ENCODE measurements at regions not wholly inside any gene's neighbourhood (a gene's known extent, or its start where the extent isn't known, plus 50 kb on each side); places are given as distances from the start of the nearest gene placed in this dataset.

GRCh38 chr17:64787255-64787920 is 125.3 kb upstream of the SMURF2 start:
- H3K4me3 ChIP-seq = no peak overlapping the region
- 86 to 90% methylated on average over 11 of the region's 11 CpGs for WGBS, 2 donors
- ATAC-seq (no peak), DNase-seq (no peak)
- no peak overlapping the region for H3K27ac ChIP-seq
- TF ChIP-seq POLR2A (IDR thresholded peaks at IDR 0.05) = no peak
- no peaks in the 10 kb centered on the region for H3K9me3 ChIP-seq
- intact Hi-C loops (cut with DNase I) = no loop called here
- H3K4me1 ChIP-seq = no peaks in the 10 kb centered on the region
- H3K27me3 ChIP-seq = no peaks in the 10 kb centered on the region
- peaks cover 3 to 9% of the 10 kb centered on the region in 2 donors for H3K36me3 ChIP-seq (replicated peaks in 1 of 2; ENCODE audit: insufficient read depth in 1 of 2, low read depth in 2 of 2)

GRCh38 chr17:64786337-64786736 is 124.2 kb upstream of the SMURF2 start:
- H3K36me3 ChIP-seq (replicated peaks in 1 of 2; ENCODE audit: insufficient read depth in 1 of 2, low read depth in 2 of 2) = peaks cover 3 to 5% of the 10 kb centered on the region in 2 donors
- no peak overlapping the region for H3K27ac ChIP-seq
- ATAC-seq = no peak
- H3K9me3 ChIP-seq = no peaks in the 10 kb centered on the region
- TF ChIP-seq CTCF (IDR thresholded peaks at IDR 0.05) (no peak), POLR2A (IDR thresholded peaks at IDR 0.05) (no peak)
- no peak for DNase-seq
- H3K4me1 ChIP-seq = peaks cover 6% of the 10 kb centered on the region
- 90 to 91% methylated on average over 9 to 12 of the region's 12 CpGs for WGBS, 2 donors
- no peak overlapping the region for H3K4me3 ChIP-seq
- no peaks in the 10 kb centered on the region for H3K27me3 ChIP-seq
- intact Hi-C loops (cut with DNase I) = no loop called here

GRCh38 chr17:64785011-64785421 is 122.9 kb upstream of the SMURF2 start:
- no peak for ATAC-seq
- intact Hi-C loops (cut with DNase I) = no loop called here
- peaks cover 20% of the 10 kb centered on the region for H3K4me1 ChIP-seq
- no peak overlapping the region for H3K27ac ChIP-seq
- H3K9me3 ChIP-seq = no peaks in the 10 kb centered on the region
- peak in 1 of 4 donors; percentile 8 for DNase-seq
- no peak overlapping the region for H3K4me3 ChIP-seq
- peaks cover 3 to 5% of the 10 kb centered on the region in 2 donors for H3K36me3 ChIP-seq (replicated peaks in 1 of 2; ENCODE audit: insufficient read depth in 1 of 2, low read depth in 2 of 2)
- WGBS, 2 donors = 90 to 100% methylated on average over 1 to 10 of the region's 10 CpGs
- H3K27me3 ChIP-seq = no peaks in the 10 kb centered on the region
- no peak for TF ChIP-seq CTCF (IDR thresholded peaks at IDR 0.05)
- TF ChIP-seq POLR2A (IDR thresholded peaks at IDR 0.05) = no peak

- Histone ChIP-seq H3K36me3 (replicated peaks in 1 of 2; ENCODE audit: insufficient read depth in 1 of 2, low read depth in 2 of 2) (peaks cover 3 to 5% of the 10 kb centered on the region in 2 donors), H3K27me3 (peaks cover 0 to 4% of the 10 kb centered on the region in 2 donors), H3K27ac (no peak overlapping the region), H3K4me3 (no peak overlapping the region), H3K4me1 (peaks cover 25% of the 10 kb centered on the region), H3K9me3 (no peaks in the 10 kb centered on the region)
- 90 to 92% methylated on average over 8 to 16 of the region's 16 CpGs for WGBS, 2 donors
- ATAC-seq (no peak), DNase-seq (peak in 1 of 4 donors; percentile 5)
- TF ChIP-seq POLR2A (IDR thresholded peaks at IDR 0.05) = no peak
- no peak for TF ChIP-seq CTCF (IDR thresholded peaks at IDR 0.05)
- intact Hi-C loops (cut with DNase I) = no loop called here
Observed at GRCh38 chr17:64784353-64785010, 122.4 kb upstream of the SMURF2 start.

GRCh38 chr17:64783556-64784352 is 121.6 kb upstream of the SMURF2 start:
- intact Hi-C loops (cut with DNase I) = no loop called here
- DNase-seq (peak in 1 of 4 donors; percentile 7), ATAC-seq (no peak)
- H3K4me3 ChIP-seq = no peak overlapping the region
- no peaks in the 10 kb centered on the region for H3K9me3 ChIP-seq
- WGBS, 2 donors = 94 to 100% methylated on average over 4 to 11 of the region's 14 CpGs
- peaks cover 0 to 9% of the 10 kb centered on the region in 2 donors for H3K27me3 ChIP-seq
- TF ChIP-seq POLR2A (IDR thresholded peaks at IDR 0.05) = no peak
- TF ChIP-seq CTCF (IDR thresholded peaks at IDR 0.05) = no peak
- peaks cover 32% of the 10 kb centered on the region for H3K4me1 ChIP-seq
- H3K36me3 ChIP-seq (replicated peaks in 1 of 2; ENCODE audit: insufficient read depth in 1 of 2, low read depth in 2 of 2) = peaks cover 3 to 5% of the 10 kb centered on the region in 2 donors
- no peak overlapping the region for H3K27ac ChIP-seq
